22Rv1 (cell line): ENCODE measurements at regions not wholly inside any gene's neighbourhood (a gene's known extent, or its start where the extent isn't known, plus 50 kb on each side); places are given as distances from the start of the nearest gene placed in this dataset.

ENCODE experiments used
- H3K27ac ChIP-seq: fragments of 450-650 bp; 2 replicates; pipeline ENCODE4 v1.5.1; 2017
- ZFX ChIP-seq: fragments of 450-650 bp; IDR thresholded peaks from 2 replicates; pipeline ENCODE4 v1.6.1; 2017; ENCODE audit warnings: antibody characterized with exemption, borderline replicate concordance
- TF ChIP-seq, protein P1 (sequence below): fragments of 450-650 bp; IDR thresholded peaks from 2 replicates; pipeline ENCODE4 v1.5.1; 2017; ENCODE audit warnings: mild to moderate bottlenecking

DNA sequence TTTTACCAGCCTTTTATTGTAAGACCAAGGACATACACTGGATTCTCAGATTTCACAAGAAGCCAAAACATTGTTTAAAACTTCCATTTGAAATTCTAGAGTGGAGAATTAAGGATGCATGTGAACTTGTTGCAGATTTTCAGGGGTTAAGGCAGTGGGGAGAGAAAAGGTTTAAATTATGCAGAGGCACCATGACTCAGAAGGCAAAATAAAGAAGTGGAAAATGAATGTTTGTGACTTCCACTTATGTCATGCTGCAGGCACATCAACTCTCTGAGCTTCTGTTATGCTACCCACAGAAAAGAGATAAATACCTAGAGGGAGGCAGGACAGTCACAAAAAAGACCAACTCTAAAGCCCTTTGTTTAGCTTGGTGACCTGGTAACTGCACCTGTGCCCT, 84.4 kb upstream of the BET1 start:
- no peak for TF ChIP-seq ZFX
- TF ChIP-seq, protein P1, sequence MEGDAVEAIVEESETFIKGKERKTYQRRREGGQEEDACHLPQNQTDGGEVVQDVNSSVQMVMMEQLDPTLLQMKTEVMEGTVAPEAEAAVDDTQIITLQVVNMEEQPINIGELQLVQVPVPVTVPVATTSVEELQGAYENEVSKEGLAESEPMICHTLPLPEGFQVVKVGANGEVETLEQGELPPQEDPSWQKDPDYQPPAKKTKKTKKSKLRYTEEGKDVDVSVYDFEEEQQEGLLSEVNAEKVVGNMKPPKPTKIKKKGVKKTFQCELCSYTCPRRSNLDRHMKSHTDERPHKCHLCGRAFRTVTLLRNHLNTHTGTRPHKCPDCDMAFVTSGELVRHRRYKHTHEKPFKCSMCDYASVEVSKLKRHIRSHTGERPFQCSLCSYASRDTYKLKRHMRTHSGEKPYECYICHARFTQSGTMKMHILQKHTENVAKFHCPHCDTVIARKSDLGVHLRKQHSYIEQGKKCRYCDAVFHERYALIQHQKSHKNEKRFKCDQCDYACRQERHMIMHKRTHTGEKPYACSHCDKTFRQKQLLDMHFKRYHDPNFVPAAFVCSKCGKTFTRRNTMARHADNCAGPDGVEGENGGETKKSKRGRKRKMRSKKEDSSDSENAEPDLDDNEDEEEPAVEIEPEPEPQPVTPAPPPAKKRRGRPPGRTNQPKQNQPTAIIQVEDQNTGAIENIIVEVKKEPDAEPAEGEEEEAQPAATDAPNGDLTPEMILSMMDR: no peak
- H3K27ac ChIP-seq: no peak overlapping the region

DNA sequence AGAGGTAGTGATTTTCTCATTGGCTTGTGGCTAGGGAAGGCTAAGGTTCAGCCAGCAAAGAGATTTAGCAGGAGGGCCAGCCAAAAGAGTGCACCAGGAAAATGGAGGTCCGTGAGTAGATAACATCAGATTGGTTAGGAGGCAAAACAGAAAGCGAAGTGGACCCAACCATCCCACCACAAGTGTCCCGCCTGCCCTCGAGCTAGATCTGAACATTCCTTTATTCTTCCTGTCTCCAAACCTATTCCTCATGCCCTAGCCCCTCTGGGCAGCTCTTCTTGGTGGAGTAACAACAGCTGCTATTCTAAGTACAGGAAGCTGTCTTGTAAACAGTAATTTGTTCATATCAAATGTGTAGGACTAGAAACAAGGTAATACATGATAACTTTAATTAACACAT, 85.7 kb upstream of the BET1 start:
- TF ChIP-seq, protein P1: no peak
- TF ChIP-seq ZFX: no peak
- no peak overlapping the region for H3K27ac ChIP-seq

DNA sequence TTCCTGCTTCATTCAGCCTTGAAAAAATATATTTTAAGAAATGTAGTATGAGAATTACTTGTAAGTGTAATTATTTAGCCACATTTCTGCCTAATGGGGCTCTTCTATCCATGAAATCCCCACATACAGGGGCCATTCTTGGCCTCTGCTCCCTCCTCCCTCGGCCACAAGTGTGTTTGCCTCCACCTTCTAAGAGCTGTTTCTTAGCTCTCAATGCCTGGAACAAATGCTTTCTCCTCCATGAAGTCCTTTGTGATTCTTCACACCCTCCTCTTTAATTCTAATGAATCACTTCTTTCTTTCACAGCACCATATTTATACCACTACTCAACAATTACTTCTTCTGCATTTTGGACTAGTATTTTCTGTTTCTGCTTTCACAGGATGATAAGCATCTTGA, 88.8 kb upstream of the BET1 start:
- TF ChIP-seq, protein P1: no peak
- TF ChIP-seq ZFX: no peak
- H3K27ac ChIP-seq: no peak overlapping the region

DNA sequence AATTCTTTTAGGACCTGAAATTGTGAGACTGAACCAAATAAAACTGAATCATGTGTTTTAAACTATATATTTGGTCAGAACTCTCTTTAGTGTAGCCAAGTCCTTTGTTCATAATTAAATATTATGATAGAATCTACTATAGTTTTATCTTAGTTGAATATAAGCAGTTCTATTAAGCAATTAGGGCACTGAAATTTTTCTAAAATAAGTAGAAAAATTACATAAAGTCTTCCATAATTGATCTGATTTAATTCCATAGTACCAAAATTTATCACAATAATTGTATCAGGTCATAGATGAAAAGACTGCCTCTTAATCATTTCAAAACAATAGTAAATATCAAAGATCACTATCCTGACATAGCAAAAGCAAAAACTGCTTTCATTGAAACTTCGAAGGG, 90.1 kb upstream of the BET1 start:
- H3K27ac ChIP-seq: no peak overlapping the region
- TF ChIP-seq, protein P1: no peak
- TF ChIP-seq ZFX: no peak

DNA sequence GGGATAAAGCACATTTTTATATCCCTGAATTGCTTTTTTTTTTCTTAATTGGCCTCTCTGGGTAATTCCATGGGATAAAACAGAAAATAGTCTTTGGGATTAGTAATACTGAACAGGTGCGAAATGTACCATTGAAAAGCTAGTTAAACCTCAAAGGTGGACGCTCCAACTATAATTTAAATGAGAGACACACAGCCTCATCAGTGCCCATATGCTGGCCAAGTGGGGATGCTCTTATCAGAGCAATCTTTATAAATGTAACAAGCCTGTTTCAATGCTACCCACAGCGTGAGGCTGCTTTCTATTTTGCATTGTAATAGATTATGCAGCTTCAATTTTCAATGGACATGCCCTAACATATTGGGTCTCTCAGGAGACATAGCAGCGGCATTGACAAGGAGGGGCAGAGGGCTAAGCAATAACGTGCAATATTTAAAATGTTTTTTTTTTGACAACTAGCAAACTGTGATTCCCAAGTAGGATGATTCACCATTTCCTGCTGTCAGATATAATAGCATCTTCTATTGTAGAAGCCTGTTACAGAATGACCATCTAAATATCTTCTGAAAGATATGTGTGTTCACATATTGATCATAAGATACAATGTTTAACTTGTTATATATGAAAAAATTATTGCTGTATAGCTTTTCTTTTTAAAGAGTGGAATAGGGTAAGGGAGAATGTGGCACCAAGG, 91.3 kb upstream of the BET1 start:
- H3K27ac ChIP-seq: no peak overlapping the region
- TF ChIP-seq, protein P1: no peak
- no peak for TF ChIP-seq ZFX

DNA sequence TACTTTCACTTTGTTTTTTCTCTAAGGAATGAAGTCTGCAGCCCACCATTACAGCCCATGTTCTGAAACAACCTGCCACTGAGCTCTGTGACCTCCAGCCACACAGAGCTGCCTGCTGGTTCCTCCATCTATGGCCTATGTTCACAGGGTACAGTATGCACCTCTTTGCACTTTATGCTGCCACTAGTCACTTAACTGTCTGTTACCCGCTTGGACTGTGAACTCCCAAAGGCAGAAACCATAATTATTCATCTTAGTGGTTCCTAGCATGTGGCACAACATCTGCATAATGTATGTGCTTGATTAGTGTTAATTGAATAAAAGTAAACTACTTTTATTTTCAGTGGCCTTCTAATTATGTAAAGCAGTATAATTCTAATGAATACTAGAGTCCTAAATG, 95.5 kb upstream of the BET1 start:
- TF ChIP-seq, protein P1: no peak
- H3K27ac ChIP-seq: no peak overlapping the region

DNA sequence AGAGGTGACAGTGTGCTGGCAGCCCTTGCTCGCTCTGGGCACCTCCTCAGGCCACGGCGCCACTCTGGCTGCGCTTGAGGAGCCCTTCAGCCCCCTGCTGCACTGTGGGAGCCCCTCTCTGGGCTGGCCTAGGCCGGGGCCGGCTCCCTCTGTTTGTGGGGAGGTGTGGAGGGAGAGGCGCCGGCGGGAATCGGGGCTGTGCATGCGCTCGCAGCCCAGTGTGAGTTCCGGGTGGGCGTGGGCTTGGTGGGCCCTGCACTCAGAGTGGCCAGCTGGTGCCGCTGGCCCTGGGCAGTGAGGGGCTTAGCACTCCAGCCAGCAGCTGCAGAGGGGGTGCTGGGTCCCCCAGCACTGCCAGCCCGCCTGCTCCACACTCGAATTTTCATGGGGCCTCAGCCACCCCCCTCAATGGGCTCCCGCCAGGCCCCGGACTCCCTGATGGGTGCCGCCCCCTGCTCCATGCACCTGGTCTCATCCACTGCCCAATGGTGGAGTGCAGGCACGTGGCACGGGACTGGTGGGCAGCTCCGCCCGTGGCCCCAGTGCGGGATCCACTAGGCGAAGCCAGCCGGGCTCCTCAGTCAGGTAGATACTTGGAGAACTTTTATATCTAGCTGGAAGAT, 96.7 kb upstream of the BET1 start:
- no peak for TF ChIP-seq ZFX
- TF ChIP-seq, protein P1: no peak
- no peak overlapping the region for H3K27ac ChIP-seq
